Esophagus (tissue), 2 donors: ENCODE measurements at regions not wholly inside any gene's neighbourhood (a gene's known extent, or its start where the extent isn't known, plus 50 kb on each side); places are given as distances from the start of the nearest gene placed in this dataset.

Experiments
- H3K27ac ChIP-seq, 2 donors: one replicate each; pipeline ENCODE4 v1.5.1; 2013; ENCODE audit warnings: low read depth in 2 of 2, mild to moderate bottlenecking in 2 of 2, inconsistent platforms in 1 of 2, low read length in 1 of 2, moderate library complexity in 1 of 2
- H3K27me3 ChIP-seq, 2 donors: one replicate each; pipeline ENCODE4 v1.6.1; 2013; ENCODE audit warnings: low read length in 2 of 2, control low read depth in 1 of 2, mild to moderate bottlenecking in 1 of 2; ENCODE audit not compliant: insufficient read depth in 2 of 2, control insufficient read depth in 1 of 2
- H3K36me3 ChIP-seq, 2 donors: one replicate each; pipeline ENCODE4 v1.6.1; 2013; ENCODE audit warnings: low read length in 1 of 2; ENCODE audit not compliant: control insufficient read depth in 2 of 2, insufficient read depth in 2 of 2
- H3K4me1 ChIP-seq, 2 donors: one replicate each; pipeline ENCODE4 v1.6.1; 2013; ENCODE audit warnings: low read length in 1 of 2; ENCODE audit not compliant: control insufficient read depth in 2 of 2, insufficient read depth in 2 of 2
- H3K4me3 ChIP-seq, 2 donors: one replicate each; pipeline ENCODE4 v1.5.1; 2013; ENCODE audit warnings: low read length in 2 of 2, mild to moderate bottlenecking in 2 of 2, low read depth in 1 of 2, moderate library complexity in 1 of 2
- H3K9me3 ChIP-seq, 2 donors: one replicate each; pipeline ENCODE4 v1.6.1; 2013; ENCODE audit warnings: mild to moderate bottlenecking in 2 of 2, low read depth in 1 of 2, low read length in 1 of 2, moderate library complexity in 1 of 2; ENCODE audit not compliant: control insufficient read depth in 2 of 2, insufficient read depth in 1 of 2
- WGBS, 2 donors: extraction: QIAGEN DNeasy Blood & Tissue Kit; methylation state at CpG; one replicate each; pipeline ENCODE4 v1.1.7; 2013; 5-methylcytosine and 5-hydroxymethylcytosine counted together
- donor health status: healthy with polysubstance abuse.
- donor health status: Bipolar disorder and iron deficiency.

DNA sequence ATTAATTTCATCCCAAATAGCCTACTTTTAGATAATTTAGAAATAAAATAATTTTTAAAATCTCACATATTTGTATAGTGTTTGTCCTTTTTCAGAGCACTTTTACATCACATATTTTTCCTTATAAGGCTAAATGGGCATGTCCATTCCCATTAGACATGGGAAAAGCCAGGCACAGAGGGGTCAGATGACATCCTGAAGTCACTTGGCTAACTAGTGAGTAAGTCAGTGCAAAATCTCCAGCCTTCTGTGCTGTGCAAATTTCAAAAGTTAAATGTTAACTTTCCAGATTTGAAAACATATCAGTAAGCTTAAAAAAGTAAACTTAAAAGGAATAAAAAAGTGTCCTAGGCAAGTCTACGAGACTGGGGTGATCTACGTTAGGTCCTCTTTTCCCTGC is 117.4 kb downstream of the EMP1 start:
- H3K4me3 ChIP-seq: no peak overlapping the region
- WGBS, 2 donors: 75 to 91% methylated on average over 2 of the region's 2 CpGs
- H3K9me3 ChIP-seq: no peaks in the 10 kb centered on the region
- no peaks in the 10 kb centered on the region for H3K4me1 ChIP-seq
- no peaks in the 10 kb centered on the region for H3K27me3 ChIP-seq
- no peak overlapping the region for H3K27ac ChIP-seq
- H3K36me3 ChIP-seq: no peaks in the 10 kb centered on the region

DNA sequence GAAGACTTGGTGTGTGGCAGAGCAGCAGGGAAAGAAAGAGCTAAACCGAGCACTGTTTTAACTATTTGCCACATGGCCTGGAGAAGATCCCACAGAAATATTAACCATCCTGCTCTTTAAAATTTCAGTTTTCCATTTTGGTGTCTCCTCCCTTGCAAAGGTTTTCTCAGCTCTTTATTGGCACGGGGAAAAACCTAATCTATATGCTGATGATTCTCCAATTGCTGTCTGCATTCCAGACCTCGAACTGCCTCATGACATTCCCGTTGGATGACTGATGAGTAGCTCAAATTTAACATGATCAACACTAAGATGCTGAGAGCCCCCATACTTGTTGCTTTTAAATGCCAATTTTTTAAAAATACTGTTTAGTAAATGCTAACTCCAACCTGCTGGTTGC is 115.0 kb downstream of the EMP1 start:
- Histone ChIP-seq H3K27me3 (no peaks in the 10 kb centered on the region), H3K36me3 (no peaks in the 10 kb centered on the region), H3K4me1 (no peaks in the 10 kb centered on the region), H3K9me3 (no peaks in the 10 kb centered on the region), H3K27ac (no peak overlapping the region), H3K4me3 (no peak overlapping the region)
- WGBS, 2 donors: 57 to 65% methylated on average over 4 of the region's 4 CpGs

- WGBS, 2 donors: 67 to 72% methylated on average over 4 of the region's 4 CpGs
- H3K4me1 ChIP-seq: no peaks in the 10 kb centered on the region
- H3K36me3 ChIP-seq: no peaks in the 10 kb centered on the region
- H3K4me3 ChIP-seq: no peak overlapping the region
- no peaks in the 10 kb centered on the region for H3K27me3 ChIP-seq
- no peaks in the 10 kb centered on the region for H3K9me3 ChIP-seq
- H3K27ac ChIP-seq: no peak overlapping the region
Observed at GRCh38 chr12:13307143-13307816, 110.8 kb downstream of the EMP1 start.

DNA sequence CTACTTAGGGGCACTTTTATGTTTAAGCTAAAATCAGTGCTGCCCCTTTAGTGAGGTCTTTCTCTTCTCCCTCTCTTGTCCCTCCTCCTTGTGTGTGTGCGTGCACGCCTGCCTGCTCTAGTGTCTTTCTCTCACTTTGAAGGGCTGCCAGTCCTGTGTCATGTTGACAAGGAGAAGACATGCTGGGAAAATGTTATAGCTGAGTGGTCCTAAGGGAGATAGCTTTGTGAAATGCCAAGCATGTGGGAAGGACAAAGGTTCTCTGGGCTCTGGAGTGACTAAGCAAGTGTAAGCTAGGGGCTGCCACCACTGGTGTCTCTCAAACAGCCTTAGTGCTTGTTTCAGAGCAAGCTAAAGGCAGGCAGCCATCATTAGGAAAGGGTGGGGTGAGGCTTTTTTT is 108.4 kb downstream of the EMP1 start:
- Histone ChIP-seq H3K27me3 (no peaks in the 10 kb centered on the region), H3K36me3 (no peaks in the 10 kb centered on the region), H3K4me1 (no peaks in the 10 kb centered on the region), H3K9me3 (no peaks in the 10 kb centered on the region), H3K27ac (no peak overlapping the region), H3K4me3 (no peak overlapping the region)
- WGBS, 2 donors: 83 to 86% methylated on average over 2 of the region's 2 CpGs

GRCh38 chr12:13299457-13299856 is 102.9 kb downstream of the EMP1 start:
- Histone ChIP-seq H3K27ac (no peak overlapping the region), H3K4me3 (no peak overlapping the region), H3K9me3 (no peaks in the 10 kb centered on the region), H3K27me3 (no peaks in the 10 kb centered on the region), H3K36me3 (no peaks in the 10 kb centered on the region), H3K4me1 (no peaks in the 10 kb centered on the region)
- 49 to 56% methylated on average over 1 of the region's 1 CpG for WGBS, 2 donors

DNA sequence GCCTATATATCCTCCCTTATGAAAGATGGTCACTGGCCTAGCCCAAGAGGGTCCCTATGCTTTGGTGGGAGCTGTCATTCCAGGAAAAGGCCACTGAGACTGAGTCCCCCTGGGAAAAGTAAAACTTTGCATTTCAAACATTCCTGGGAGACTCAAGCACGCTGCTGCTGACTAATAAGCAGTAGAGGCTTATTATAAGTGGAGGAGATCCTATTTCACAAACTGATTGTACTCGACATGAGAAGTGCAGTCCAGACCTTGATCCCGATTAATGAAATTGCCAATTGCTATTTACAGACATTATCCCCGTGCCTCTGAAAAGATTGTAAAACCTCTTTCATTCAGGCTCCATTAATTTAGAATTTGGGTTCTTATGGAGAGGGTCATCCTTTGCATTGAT is 96.6 kb downstream of the EMP1 start:
- 79 to 83% methylated on average over 4 of the region's 4 CpGs for WGBS, 2 donors
- no peaks in the 10 kb centered on the region for H3K4me1 ChIP-seq
- H3K4me3 ChIP-seq: no peak overlapping the region
- H3K9me3 ChIP-seq: no peaks in the 10 kb centered on the region
- H3K27ac ChIP-seq: no peak overlapping the region
- no peaks in the 10 kb centered on the region for H3K36me3 ChIP-seq
- no peaks in the 10 kb centered on the region for H3K27me3 ChIP-seq

DNA sequence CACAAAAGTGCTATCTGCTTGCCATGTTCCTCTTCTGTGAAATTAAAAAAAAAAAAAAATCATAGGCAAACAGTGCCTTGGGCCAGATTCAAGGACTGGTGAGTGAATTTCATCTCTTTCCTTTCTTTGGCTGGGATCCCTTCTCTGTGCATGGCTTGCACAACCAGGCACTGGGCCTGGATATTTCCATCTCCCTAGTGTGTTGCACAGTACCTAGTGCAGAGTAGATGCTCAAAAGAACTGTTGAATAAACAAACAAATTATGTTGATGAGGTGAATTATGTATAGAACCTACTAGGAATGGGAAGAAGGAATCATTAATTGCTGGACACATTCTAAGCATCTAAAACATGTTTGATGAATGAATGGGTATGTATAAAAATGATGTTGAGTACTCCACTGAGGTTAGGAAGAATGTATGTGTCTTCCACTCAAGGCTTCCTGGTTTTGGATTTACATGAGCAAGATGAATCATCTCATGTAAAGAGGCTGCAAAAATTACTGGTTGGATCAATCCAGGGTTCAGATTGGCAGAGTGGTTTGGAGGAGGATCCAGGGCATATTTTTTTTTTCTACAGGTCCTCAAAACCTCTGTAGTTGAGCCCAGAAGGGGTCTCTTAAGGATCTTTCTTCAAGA is 93.2 kb downstream of the EMP1 start:
- Histone ChIP-seq H3K36me3 (no peaks in the 10 kb centered on the region), H3K4me3 (no peak overlapping the region), H3K9me3 (no peaks in the 10 kb centered on the region)

DNA sequence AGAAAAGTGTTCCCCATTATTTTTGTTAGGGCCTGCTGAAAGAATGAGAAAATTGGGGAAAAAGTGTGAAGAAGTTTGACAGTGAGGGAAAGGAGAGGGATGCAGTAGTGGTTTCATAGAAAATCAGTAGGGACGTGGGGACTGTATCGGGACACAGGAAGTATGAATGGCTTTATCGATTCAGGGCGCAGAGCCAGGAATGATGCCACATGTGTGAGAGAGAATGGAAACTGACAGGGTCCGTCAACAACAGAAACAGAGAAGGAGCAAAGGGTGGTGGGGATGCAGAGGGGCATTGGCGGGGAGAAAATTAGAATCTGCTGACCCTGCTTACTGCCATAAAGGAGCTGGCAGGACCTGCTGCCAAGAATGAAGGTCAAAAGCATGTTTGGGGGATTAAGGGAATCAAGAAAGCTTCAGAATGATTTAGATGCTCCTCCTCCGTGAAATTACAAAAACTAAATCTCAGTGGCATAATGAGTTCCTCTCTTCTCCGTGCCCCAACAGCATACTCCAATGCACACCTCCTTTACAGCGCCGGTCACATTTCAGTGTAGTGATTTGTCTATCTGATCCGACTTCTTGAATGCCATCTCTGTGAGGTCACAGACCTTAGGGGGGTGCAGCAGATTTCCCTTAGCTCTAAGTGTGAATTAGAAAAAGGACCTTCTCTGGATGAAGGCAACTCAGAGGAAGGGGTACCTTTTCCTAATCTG is 92.6 kb downstream of the EMP1 start:
- Histone ChIP-seq H3K36me3 (no peaks in the 10 kb centered on the region), H3K27me3 (no peaks in the 10 kb centered on the region), H3K4me3 (no peak overlapping the region), H3K9me3 (no peaks in the 10 kb centered on the region), H3K4me1 (no peaks in the 10 kb centered on the region), H3K27ac (no peak overlapping the region)
- WGBS, 2 donors: 50 to 58% methylated on average over 11 of the region's 11 CpGs

More for the DNA sequence above, 93.2 kb downstream of the EMP1 start:
- H3K27me3 ChIP-seq: no peaks in the 10 kb centered on the region
- no peaks in the 10 kb centered on the region for H3K4me1 ChIP-seq
- no peak overlapping the region for H3K27ac ChIP-seq

DNA sequence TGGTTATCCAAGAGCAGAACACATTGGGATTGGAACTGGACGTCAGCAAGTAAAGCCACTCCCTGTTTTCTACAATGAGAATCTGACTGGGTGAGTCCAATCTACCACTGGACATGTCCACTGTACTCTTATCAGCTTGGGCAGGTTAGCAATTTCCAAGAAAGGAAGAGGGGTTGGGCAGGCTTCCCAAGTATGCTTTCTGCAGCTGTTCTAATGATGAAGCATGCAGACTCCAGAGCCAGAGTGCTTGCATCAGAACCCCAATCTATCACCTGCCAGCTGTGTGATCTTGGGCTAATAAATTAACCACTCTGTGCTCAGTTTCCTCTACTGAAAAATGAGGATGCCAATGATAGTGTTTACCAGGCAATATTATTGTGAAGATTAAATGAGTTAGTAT is 92.0 kb downstream of the EMP1 start:
- Histone ChIP-seq H3K9me3 (no peaks in the 10 kb centered on the region), H3K4me1 (no peaks in the 10 kb centered on the region), H3K27me3 (no peaks in the 10 kb centered on the region), H3K27ac (no peak overlapping the region), H3K4me3 (no peak overlapping the region), H3K36me3 (no peaks in the 10 kb centered on the region)
- WGBS, 2 donors: 20 to 42% methylated on average over 1 of the region's 1 CpG

GRCh38 chr12:13283867-13284266 is 87.3 kb downstream of the EMP1 start:
- no peaks in the 10 kb centered on the region for H3K36me3 ChIP-seq
- no peak overlapping the region for H3K27ac ChIP-seq
- H3K4me3 ChIP-seq: no peak overlapping the region
- peaks cover 0 to 3% of the 10 kb centered on the region in 2 donors for H3K9me3 ChIP-seq
- peaks cover 0 to 2% of the 10 kb centered on the region in 2 donors for H3K27me3 ChIP-seq
- H3K4me1 ChIP-seq: no peaks in the 10 kb centered on the region
